Neural progenitor cell (in vitro differentiated cells): ENCODE measurements at regions not wholly inside any gene's neighbourhood (a gene's known extent, or its start where the extent isn't known, plus 50 kb on each side); places are given as distances from the start of the nearest gene placed in this dataset.

Experiments used
- DNase-seq: peaks from one replicate; pipeline ENCODE4 v3.0.0-alpha.2; 2016; ENCODE audit warnings: low spot score
- H2AFZ ChIP-seq: fragments of 200-600 bp; sonication (generic); replicated peaks from 2 replicates; pipeline ENCODE4 v1.6.1; 2016; ENCODE audit warnings: antibody characterized with exemption
- H3F3A ChIP-seq: fragments of 200-600 bp; sonication (generic); 2 replicates; pipeline ENCODE4 v1.6.1; 2016; ENCODE audit warnings: antibody characterized with exemption, low read depth
- H3K27ac ChIP-seq: fragments of 200-600 bp; sonication (generic); 2 replicates; pipeline ENCODE4 v1.5.1; 2016; ENCODE audit warnings: mild to moderate bottlenecking
- H3K27me3 ChIP-seq: fragments of 200-600 bp; sonication (generic); 2 replicates; pipeline ENCODE4 v1.6.1; 2016; ENCODE audit warnings: mild to moderate bottlenecking, moderate library complexity
- H3K36me3 ChIP-seq: fragments of 200-600 bp; sonication (generic); 2 replicates; pipeline ENCODE4 v1.5.1; 2016
- H3K4me1 ChIP-seq: fragments of 200-600 bp; sonication (generic); 2 replicates; pipeline ENCODE4 v1.6.1; 2016; ENCODE audit warnings: mixed run types
- H3K4me2 ChIP-seq: fragments of 200-600 bp; sonication (generic); 2 replicates; pipeline ENCODE4 v1.6.1; 2016
- H3K4me3 ChIP-seq: fragments of 200-600 bp; sonication (generic); 2 replicates; pipeline ENCODE4 v1.5.1; 2016
- H3K79me2 ChIP-seq: fragments of 200-600 bp; sonication (generic); 2 replicates; pipeline ENCODE4 v1.6.1; 2016; ENCODE audit warnings: low read depth
- H3K9ac ChIP-seq: fragments of 200-600 bp; sonication (generic); 2 replicates; pipeline ENCODE4 v1.6.1; 2016
- H3K9me3 ChIP-seq: fragments of 200-600 bp; sonication (generic); 2 replicates; pipeline ENCODE4 v1.5.1; 2016; ENCODE audit warnings: low read depth
- H4K20me1 ChIP-seq: fragments of 200-600 bp; sonication (generic); 2 replicates; pipeline ENCODE4 v1.6.1; 2016; ENCODE audit warnings: low read depth
- H3K27ac Mint-ChIP-seq: 3 replicates; pipeline ENCODE4 v1.8.0; 2021; ENCODE audit warnings: mixed read lengths
- H3K27me3 Mint-ChIP-seq: 2 replicates; pipeline ENCODE4 v1.8.0; 2022; ENCODE audit warnings: low read depth, mild to moderate bottlenecking, inconsistent platforms, moderate library complexity, mixed read lengths; ENCODE audit not compliant: insufficient read depth
- H3K36me3 Mint-ChIP-seq: 3 replicates; pipeline ENCODE4 v1.8.0; 2021; ENCODE audit warnings: mixed read lengths
- H3K4me1 Mint-ChIP-seq: 3 replicates; pipeline ENCODE4 v1.8.0; 2021; ENCODE audit warnings: mixed read lengths
- H3K4me3 Mint-ChIP-seq: 3 replicates; pipeline ENCODE4 v1.8.0; 2021; ENCODE audit warnings: mild to moderate bottlenecking, moderate library complexity, mixed read lengths
- H3K9me3 Mint-ChIP-seq: 3 replicates; pipeline ENCODE4 v1.8.0; 2020; ENCODE audit warnings: mixed read lengths
- EZH2 ChIP-seq: fragments of 200-600 bp; sonication (generic); IDR thresholded peaks from 2 replicates; pipeline ENCODE4 v1.6.1; 2017; ENCODE audit warnings: antibody characterized with exemption, mild to moderate bottlenecking, moderate library complexity
- EZH2phosphoT487 ChIP-seq: fragments of 200-600 bp; sonication (generic); IDR thresholded peaks from 2 replicates; pipeline ENCODE4 v1.6.1; 2017; ENCODE audit warnings: antibody characterized with exemption
- TF ChIP-seq, protein P1 (sequence below): fragments of 200-600 bp; sonication (generic); IDR thresholded peaks from 2 replicates; pipeline ENCODE4 v1.5.1; 2017; ENCODE audit warnings: antibody characterized with exemption, mild to moderate bottlenecking

DNA sequence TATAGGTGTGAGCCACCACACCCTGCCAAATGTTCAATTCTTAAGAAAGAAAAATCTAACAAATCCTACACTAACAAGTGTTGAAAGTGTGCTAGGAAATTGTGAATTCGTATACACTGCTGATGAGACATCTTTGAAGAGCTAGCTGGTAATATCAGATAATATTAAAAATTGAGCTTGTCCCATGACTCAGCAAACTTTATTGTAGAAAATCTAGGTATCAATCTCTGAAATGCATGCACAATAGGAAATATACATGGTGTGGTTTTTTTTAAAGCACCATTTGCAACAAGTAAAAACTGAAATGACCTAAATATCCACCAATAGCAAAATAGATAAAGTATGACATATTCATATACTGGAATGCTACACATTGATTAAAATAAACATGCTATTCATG, 110.1 kb upstream of the NXT1 start:
- Histone ChIP-seq H3K4me1 (no peaks in the 10 kb centered on the region), H3K27ac (no peak overlapping the region), H3K9me3 (no peaks in the 10 kb centered on the region), H3K36me3 (no peaks in the 10 kb centered on the region), H3K4me2 (no peak overlapping the region), H3K9ac (no peak overlapping the region), H2AFZ (no peak overlapping the region), H3K4me3 (no peak overlapping the region), H3F3A (no peaks in the 10 kb centered on the region), H3K79me2 (no peaks in the 10 kb centered on the region), H3K27me3 (peaks cover 16% of the 10 kb centered on the region), H4K20me1 (no peaks in the 10 kb centered on the region)
- no peaks in the 10 kb centered on the region for H3K36me3 Mint-ChIP-seq
- H3K4me3 Mint-ChIP-seq = no peak overlapping the region
- H3K27me3 Mint-ChIP-seq = peaks cover 2% of the 10 kb centered on the region
- H3K4me1 Mint-ChIP-seq = no peaks in the 10 kb centered on the region
- no peak overlapping the region for H3K27ac Mint-ChIP-seq
- peaks cover 14% of the 10 kb centered on the region for H3K9me3 Mint-ChIP-seq
- DNase-seq = no peak
- no peak for TF ChIP-seq EZH2phosphoT487

DNA sequence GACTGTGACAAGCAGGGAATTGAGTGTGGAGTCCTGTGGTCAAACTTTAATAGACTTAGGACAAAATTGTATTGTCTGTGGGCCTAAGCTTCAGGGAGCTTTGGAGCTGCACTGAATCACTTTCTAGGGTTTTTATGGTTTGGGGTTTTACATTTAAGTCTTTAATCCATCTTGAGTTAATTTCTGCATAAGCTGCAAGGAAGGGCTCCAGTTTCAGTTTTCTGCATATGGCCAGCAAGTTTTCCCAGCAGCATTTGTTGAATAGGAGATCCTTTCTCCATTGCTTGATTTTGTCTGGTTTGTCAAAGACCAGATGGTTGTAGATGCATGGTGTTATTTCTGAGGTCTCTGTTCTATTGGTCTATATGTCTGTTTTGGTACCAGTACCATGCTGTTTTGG, 113.4 kb upstream of the NXT1 start:
- H4K20me1 ChIP-seq = no peaks in the 10 kb centered on the region
- no peak overlapping the region for H3K27ac ChIP-seq
- Mint-ChIP-seq H3K4me1 (no peaks in the 10 kb centered on the region), H3K36me3 (peaks cover 2% of the 10 kb centered on the region), H3K27ac (no peak overlapping the region), H3K27me3 (peaks cover 3% of the 10 kb centered on the region), H3K9me3 (peaks cover 17% of the 10 kb centered on the region), H3K4me3 (no peak overlapping the region)
- peaks cover 16% of the 10 kb centered on the region for H3K27me3 ChIP-seq
- no peak overlapping the region for H3K4me2 ChIP-seq
- no peaks in the 10 kb centered on the region for H3F3A ChIP-seq
- H2AFZ ChIP-seq = no peak overlapping the region
- no peaks in the 10 kb centered on the region for H3K79me2 ChIP-seq
- H3K4me1 ChIP-seq = no peaks in the 10 kb centered on the region
- no peak overlapping the region for H3K9ac ChIP-seq
- H3K9me3 ChIP-seq = no peaks in the 10 kb centered on the region
- no peak overlapping the region for H3K4me3 ChIP-seq
- DNase-seq = no peak
- TF ChIP-seq, protein P1, sequence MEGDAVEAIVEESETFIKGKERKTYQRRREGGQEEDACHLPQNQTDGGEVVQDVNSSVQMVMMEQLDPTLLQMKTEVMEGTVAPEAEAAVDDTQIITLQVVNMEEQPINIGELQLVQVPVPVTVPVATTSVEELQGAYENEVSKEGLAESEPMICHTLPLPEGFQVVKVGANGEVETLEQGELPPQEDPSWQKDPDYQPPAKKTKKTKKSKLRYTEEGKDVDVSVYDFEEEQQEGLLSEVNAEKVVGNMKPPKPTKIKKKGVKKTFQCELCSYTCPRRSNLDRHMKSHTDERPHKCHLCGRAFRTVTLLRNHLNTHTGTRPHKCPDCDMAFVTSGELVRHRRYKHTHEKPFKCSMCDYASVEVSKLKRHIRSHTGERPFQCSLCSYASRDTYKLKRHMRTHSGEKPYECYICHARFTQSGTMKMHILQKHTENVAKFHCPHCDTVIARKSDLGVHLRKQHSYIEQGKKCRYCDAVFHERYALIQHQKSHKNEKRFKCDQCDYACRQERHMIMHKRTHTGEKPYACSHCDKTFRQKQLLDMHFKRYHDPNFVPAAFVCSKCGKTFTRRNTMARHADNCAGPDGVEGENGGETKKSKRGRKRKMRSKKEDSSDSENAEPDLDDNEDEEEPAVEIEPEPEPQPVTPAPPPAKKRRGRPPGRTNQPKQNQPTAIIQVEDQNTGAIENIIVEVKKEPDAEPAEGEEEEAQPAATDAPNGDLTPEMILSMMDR = no peak
- TF ChIP-seq EZH2 = no peak
- TF ChIP-seq EZH2phosphoT487 = no peak
- H3K36me3 ChIP-seq = no peaks in the 10 kb centered on the region

DNA sequence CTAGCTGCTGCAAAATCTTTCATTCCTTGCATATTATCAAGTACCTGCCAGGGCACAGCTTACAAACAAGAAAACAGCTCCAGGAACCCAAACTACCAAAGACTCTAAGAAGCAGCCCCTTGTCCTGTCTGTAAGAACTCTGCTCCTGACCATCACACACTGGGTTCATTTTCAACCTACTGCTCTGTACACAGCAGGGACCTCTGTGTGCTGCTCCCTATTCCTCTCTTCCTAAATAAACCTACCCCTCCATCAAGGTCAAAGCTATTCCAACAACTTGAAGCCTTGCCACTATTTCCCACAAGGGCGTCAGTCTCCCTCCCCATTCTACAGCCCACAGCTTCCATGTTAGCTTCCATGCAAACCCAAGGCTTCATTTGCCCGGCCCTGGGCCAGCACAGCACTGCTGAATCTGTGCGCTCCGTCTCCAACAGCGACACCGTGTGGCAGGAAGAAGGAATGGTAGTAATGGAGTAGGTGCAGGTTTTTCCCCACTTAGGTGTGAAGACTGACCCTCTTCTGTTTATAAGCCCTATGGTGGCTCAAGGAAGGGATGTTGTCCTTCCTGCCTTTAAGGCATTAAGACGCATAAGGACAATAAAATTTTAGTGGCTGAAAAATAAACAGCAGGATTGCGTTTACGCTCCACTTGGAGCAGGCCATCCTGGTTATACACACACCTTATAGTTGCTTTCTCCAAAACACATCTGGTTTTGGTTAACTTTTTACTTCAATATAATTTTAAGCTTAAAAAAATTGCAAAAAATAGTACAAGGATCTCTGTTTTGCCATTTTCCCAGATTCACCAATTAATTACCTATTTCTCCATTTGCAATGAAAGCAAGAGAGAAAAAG, 115.2 kb upstream of the NXT1 start:
- DNase-seq = peak; percentile 75

More for the DNA sequence above, 115.2 kb upstream of the NXT1 start:
- no peaks in the 10 kb centered on the region for H4K20me1 ChIP-seq
- Mint-ChIP-seq H3K27me3 (peaks cover 8% of the 10 kb centered on the region), H3K9me3 (peaks cover 16% of the 10 kb centered on the region), H3K36me3 (peaks cover 2% of the 10 kb centered on the region), H3K4me3 (no peak overlapping the region), H3K27ac (no peak overlapping the region), H3K4me1 (no peaks in the 10 kb centered on the region)
- H3K79me2 ChIP-seq = no peaks in the 10 kb centered on the region
- H3K27me3 ChIP-seq = peaks cover 16% of the 10 kb centered on the region
- no peak overlapping the region for H3K9ac ChIP-seq
- H3K27ac ChIP-seq = no peak overlapping the region
- no peaks in the 10 kb centered on the region for H3K9me3 ChIP-seq
- no peaks in the 10 kb centered on the region for H3K4me1 ChIP-seq
- no peaks in the 10 kb centered on the region for H3K36me3 ChIP-seq
- no peak overlapping the region for H3K4me3 ChIP-seq
- TF ChIP-seq EZH2phosphoT487 = no peak
- TF ChIP-seq, protein P1 = peak; percentile 94
- H3F3A ChIP-seq = no peaks in the 10 kb centered on the region
- no peak overlapping the region for H3K4me2 ChIP-seq
- no peak overlapping the region for H2AFZ ChIP-seq
